SK-N-SH (cell line): ENCODE measurements at regions not wholly inside any gene's neighbourhood (a gene's known extent, or its start where the extent isn't known, plus 50 kb on each side); places are given as distances from the start of the nearest gene placed in this dataset.

Source experiments
- CTCF ChIA-PET: fragments of 300-600, 350-600 bp; formaldehyde crosslinking; extraction: SDS; loops from one replicate; lab custom pipeline; 2021; lab: Yijun Ruan, JAX
- POLR2A ChIA-PET: fragments of 350-600 bp; sonication (Branson Sonifier 250); formaldehyde crosslinking; extraction: SDS; loops from one replicate; lab custom pipeline; 2020; ENCODE audit warnings: antibody characterized with exemption, inconsistent platforms; lab: Yijun Ruan, JAX
- DNase-seq: peaks from one replicate; pipeline ENCODE4 v3.0.0; 2012
- H2AFZ ChIP-seq: fragments of 200-600 bp; sonication (generic); 2 replicates; pipeline ENCODE4 v1.8.1; 2016; ENCODE audit warnings: antibody characterized with exemption, mild to moderate bottlenecking, low read depth
- H3F3A ChIP-seq: fragments of 200-600 bp; sonication (generic); replicated peaks from 2 replicates; pipeline ENCODE3; 2016; ENCODE audit warnings: antibody characterized with exemption, mild to moderate bottlenecking; ENCODE audit not compliant: insufficient read depth
- H3K27ac ChIP-seq, 2 experiments: fragments of 200-500 bp in 1 of 2; fragments of 200-600 bp in 1 of 2; sonication (Bioruptor generic) in 1 of 2; sonication (generic), shearing (Covaris generic) in 1 of 2; 2 replicates each; pipeline versions ENCODE4 v1.5.1 to v1.6.1; 2014 to 2016; ENCODE audit warnings: low read depth in 2 of 2, inconsistent platforms in 1 of 2, low read length in 1 of 2, mild to moderate bottlenecking in 1 of 2, mixed read lengths in 1 of 2
- H3K27me3 ChIP-seq: fragments of 200-600 bp; sonication (generic), shearing (Covaris generic); 2 replicates; pipeline ENCODE4 v1.6.1; 2016; ENCODE audit warnings: mixed run types; ENCODE audit not compliant: insufficient read depth
- H3K36me3 ChIP-seq, 2 experiments: fragments of 200-500 bp in 1 of 2; fragments of 200-600 bp in 1 of 2; sonication (Bioruptor generic) in 1 of 2; sonication (generic) in 1 of 2; replicated peaks in 1 of 2; 2 replicates each; pipeline versions ENCODE3 to v1.5.1; 2014 to 2016; ENCODE audit warnings: low read length in 1 of 2, mild to moderate bottlenecking in 1 of 2; ENCODE audit not compliant: insufficient read depth in 2 of 2, control insufficient read depth in 1 of 2
- H3K4me1 ChIP-seq, 2 experiments: fragments of 200-500 bp in 1 of 2; fragments of 200-600 bp in 1 of 2; sonication (Bioruptor generic) in 1 of 2; sonication (generic), shearing (Covaris generic) in 1 of 2; 2 replicates each; pipeline versions ENCODE4 v1.5.1 to v1.6.1; 2014 to 2016; ENCODE audit warnings: low read depth in 1 of 2, low read length in 1 of 2, mixed run types in 1 of 2; ENCODE audit not compliant: insufficient read depth in 2 of 2, control insufficient read depth in 1 of 2
- H3K4me2 ChIP-seq: fragments of 200-600 bp; sonication (generic), shearing (Covaris generic); 2 replicates; pipeline ENCODE4 v1.6.1; 2017; ENCODE audit warnings: mixed run types
- H3K4me3 ChIP-seq, 2 experiments: fragments of 200-500 bp in 1 of 2; fragments of 200-600 bp in 1 of 2; sonication (Bioruptor generic) in 1 of 2; sonication (generic), shearing (Covaris generic) in 1 of 2; 2 replicates each; pipeline versions ENCODE4 v1.5.1 to v1.8.1; 2014 to 2016; ENCODE audit warnings: low read depth in 2 of 2, inconsistent platforms in 1 of 2, low read length in 1 of 2, mild to moderate bottlenecking in 1 of 2, mixed read lengths in 1 of 2, moderate library complexity in 1 of 2
- H3K79me2 ChIP-seq: fragments of 200-600 bp; sonication (generic); 2 replicates; pipeline ENCODE4 v1.8.1; 2017; ENCODE audit warnings: mild to moderate bottlenecking; ENCODE audit not compliant: insufficient read depth
- H3K9ac ChIP-seq: fragments of 200-600 bp; sonication (generic); 2 replicates; pipeline ENCODE4 v1.6.1; 2017; ENCODE audit warnings: mixed run types
- H3K9me2 ChIP-seq: fragments of 200-600 bp; sonication (generic); 2 replicates; pipeline ENCODE4 v1.6.1; 2017; ENCODE audit warnings: mixed run types
- H3K9me3 ChIP-seq: fragments of 200-600 bp; sonication (generic); 2 replicates; pipeline ENCODE4 v1.6.1; 2017; ENCODE audit warnings: mixed run types, mild to moderate bottlenecking, moderate library complexity
- H4K20me1 ChIP-seq: fragments of 200-600 bp; sonication (generic); 2 replicates; pipeline ENCODE4 v1.6.1; 2017; ENCODE audit warnings: mild to moderate bottlenecking, mixed run types; ENCODE audit not compliant: insufficient read depth
- EZH2phosphoT487 ChIP-seq: fragments of 200-600 bp; sonication (generic); IDR thresholded peaks from 2 replicates; pipeline ENCODE4 v1.6.1; 2017; ENCODE audit warnings: low read depth, mixed run types, mild to moderate bottlenecking, antibody characterized with exemption, moderate library complexity, borderline replicate concordance
- FOXM1 ChIP-seq: IDR thresholded peaks from 2 replicates; pipeline ENCODE4 v1.4.0; 2012; ENCODE audit warnings: low read depth, mild to moderate bottlenecking
- GABPA ChIP-seq: IDR thresholded peaks from 2 replicates; pipeline ENCODE4 v1.4.0; 2012; ENCODE audit warnings: low read depth, mild to moderate bottlenecking
- GATA2 ChIP-seq: sonication (generic); formaldehyde crosslinking; IDR thresholded peaks from 2 replicates; pipeline ENCODE4 v1.5.0; 2020; ENCODE audit warnings: mild to moderate bottlenecking, missing genetic modification reagents
- JUND ChIP-seq: IDR thresholded peaks from 2 replicates; pipeline ENCODE4 v1.4.0; 2012
- MEF2A ChIP-seq: IDR thresholded peaks from 2 replicates; pipeline ENCODE4 v1.4.0; 2012; ENCODE audit warnings: low read depth, borderline replicate concordance
- WGBS: methylation state at CpG from one replicate; pipeline ENCODE4 v1.1.6; 2017; ENCODE audit warnings: low lambda C conversion rate; 5-methylcytosine and 5-hydroxymethylcytosine counted together
- TF ChIP-seq, protein P1 (sequence below): fragments of 150-350 bp; IDR thresholded peaks from 2 replicates; pipeline ENCODE4 v1.6.1; 2016; ENCODE audit warnings: mild to moderate bottlenecking, low read depth, low read length
- TF ChIP-seq, protein P2 (sequence below): fragments of 200-600 bp; sonication (generic); IDR thresholded peaks from 2 replicates; pipeline ENCODE4 v1.6.1; 2017; ENCODE audit warnings: antibody characterized with exemption, mild to moderate bottlenecking, moderate library complexity
- TF ChIP-seq, protein P3 (sequence below): IDR thresholded peaks from 2 replicates; pipeline ENCODE4; 2012

DNA sequence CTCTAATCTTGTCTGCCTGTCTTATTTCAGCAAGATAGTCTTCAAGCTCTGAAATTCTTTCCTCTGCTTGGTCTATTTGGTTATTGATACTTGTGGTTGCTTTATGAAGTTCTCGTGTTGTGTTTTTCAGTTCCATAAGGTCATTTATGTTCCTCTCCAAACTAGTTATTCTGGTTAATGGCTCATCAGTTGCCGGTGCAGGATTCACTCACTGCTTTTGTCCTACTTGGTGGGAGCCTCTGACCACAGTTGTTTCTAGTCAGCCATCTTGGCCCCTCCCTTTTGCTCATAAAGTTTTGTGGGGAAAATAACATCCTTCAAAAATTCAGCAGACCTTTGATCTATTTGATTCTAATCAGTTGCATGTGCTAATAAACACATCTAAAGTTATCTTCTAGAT lies 158.6 kb upstream of the PARD3B start:
- H3K27me3 ChIP-seq, result no peaks in the 10 kb centered on the region
- CTCF ChIA-PET, result no interaction called here
- no peak overlapping the region for H2AFZ ChIP-seq
- H3K4me1 ChIP-seq, result no peaks in the 10 kb centered on the region
- H3F3A ChIP-seq, result no peaks in the 10 kb centered on the region
- 66% methylated on average over 2 of the region's 2 CpGs for WGBS
- H3K4me3 ChIP-seq, result no peak overlapping the region
- POLR2A ChIA-PET, result no interaction called here
- no peaks in the 10 kb centered on the region for H3K9me2 ChIP-seq
- no peaks in the 10 kb centered on the region for H3K79me2 ChIP-seq
- H3K27ac ChIP-seq, result no peak overlapping the region
- no peaks in the 10 kb centered on the region for H3K36me3 ChIP-seq
- TF ChIP-seq, protein P1, sequence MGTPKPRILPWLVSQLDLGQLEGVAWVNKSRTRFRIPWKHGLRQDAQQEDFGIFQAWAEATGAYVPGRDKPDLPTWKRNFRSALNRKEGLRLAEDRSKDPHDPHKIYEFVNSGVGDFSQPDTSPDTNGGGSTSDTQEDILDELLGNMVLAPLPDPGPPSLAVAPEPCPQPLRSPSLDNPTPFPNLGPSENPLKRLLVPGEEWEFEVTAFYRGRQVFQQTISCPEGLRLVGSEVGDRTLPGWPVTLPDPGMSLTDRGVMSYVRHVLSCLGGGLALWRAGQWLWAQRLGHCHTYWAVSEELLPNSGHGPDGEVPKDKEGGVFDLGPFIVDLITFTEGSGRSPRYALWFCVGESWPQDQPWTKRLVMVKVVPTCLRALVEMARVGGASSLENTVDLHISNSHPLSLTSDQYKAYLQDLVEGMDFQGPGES, result no peak
- no peak for TF ChIP-seq MEF2A
- TF ChIP-seq, protein P2, sequence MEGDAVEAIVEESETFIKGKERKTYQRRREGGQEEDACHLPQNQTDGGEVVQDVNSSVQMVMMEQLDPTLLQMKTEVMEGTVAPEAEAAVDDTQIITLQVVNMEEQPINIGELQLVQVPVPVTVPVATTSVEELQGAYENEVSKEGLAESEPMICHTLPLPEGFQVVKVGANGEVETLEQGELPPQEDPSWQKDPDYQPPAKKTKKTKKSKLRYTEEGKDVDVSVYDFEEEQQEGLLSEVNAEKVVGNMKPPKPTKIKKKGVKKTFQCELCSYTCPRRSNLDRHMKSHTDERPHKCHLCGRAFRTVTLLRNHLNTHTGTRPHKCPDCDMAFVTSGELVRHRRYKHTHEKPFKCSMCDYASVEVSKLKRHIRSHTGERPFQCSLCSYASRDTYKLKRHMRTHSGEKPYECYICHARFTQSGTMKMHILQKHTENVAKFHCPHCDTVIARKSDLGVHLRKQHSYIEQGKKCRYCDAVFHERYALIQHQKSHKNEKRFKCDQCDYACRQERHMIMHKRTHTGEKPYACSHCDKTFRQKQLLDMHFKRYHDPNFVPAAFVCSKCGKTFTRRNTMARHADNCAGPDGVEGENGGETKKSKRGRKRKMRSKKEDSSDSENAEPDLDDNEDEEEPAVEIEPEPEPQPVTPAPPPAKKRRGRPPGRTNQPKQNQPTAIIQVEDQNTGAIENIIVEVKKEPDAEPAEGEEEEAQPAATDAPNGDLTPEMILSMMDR, result no peak
- TF ChIP-seq, protein P3, sequence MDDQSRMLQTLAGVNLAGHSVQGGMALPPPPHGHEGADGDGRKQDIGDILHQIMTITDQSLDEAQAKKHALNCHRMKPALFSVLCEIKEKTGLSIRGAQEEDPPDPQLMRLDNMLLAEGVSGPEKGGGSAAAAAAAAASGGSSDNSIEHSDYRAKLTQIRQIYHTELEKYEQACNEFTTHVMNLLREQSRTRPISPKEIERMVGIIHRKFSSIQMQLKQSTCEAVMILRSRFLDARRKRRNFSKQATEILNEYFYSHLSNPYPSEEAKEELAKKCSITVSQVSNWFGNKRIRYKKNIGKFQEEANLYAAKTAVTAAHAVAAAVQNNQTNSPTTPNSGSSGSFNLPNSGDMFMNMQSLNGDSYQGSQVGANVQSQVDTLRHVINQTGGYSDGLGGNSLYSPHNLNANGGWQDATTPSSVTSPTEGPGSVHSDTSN, result no peak
- no peak overlapping the region for H3K4me2 ChIP-seq
- no peak for DNase-seq
- no peak overlapping the region for H3K9ac ChIP-seq
- H3K9me3 ChIP-seq, result no peaks in the 10 kb centered on the region
- no peaks in the 10 kb centered on the region for H4K20me1 ChIP-seq

DNA sequence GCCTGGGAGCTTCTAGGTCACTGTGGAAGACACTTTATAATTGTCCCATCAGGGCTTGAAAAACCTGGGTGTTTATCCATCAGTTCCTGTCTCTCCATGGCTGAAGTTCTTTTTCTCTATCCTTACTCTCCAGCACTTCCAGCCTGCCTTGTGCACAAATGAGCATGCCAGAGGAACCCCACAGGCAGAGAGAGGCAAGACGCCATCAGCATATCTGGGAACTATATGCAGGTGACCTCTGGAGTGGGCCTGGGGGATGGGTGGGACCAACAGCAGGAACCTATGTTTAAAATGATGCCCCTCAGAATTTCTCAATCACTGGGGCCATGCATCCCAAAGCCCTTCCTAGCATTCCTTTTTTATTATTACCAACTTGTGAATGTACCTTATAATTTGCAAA lies 156.2 kb upstream of the PARD3B start:
- no peak overlapping the region for H3K9ac ChIP-seq
- no peak overlapping the region for H3K4me3 ChIP-seq
- no peak overlapping the region for H2AFZ ChIP-seq
- H3K36me3 ChIP-seq, result no peaks in the 10 kb centered on the region
- ChIA-PET POLR2A (no interaction called here), CTCF (interaction anchor here (1.1 kb wide), 1 partner anchor 25 kb away, joined by 3 read pairs; no protein-coding TSS in a partner anchor)
- TF ChIP-seq JUND, result no peak
- no peak for TF ChIP-seq EZH2phosphoT487
- TF ChIP-seq GATA2 (CRISPR knock-in tag), result no peak
- TF ChIP-seq GABPA, result no peak
- TF ChIP-seq FOXM1, result no peak
- H3F3A ChIP-seq, result no peaks in the 10 kb centered on the region
- no peak overlapping the region for H3K4me2 ChIP-seq
- no peaks in the 10 kb centered on the region for H3K4me1 ChIP-seq
- 62% methylated on average over 1 of the region's 1 CpG for WGBS
- H3K9me3 ChIP-seq, result no peaks in the 10 kb centered on the region
- no peak overlapping the region for H3K27ac ChIP-seq
- no peaks in the 10 kb centered on the region for H3K79me2 ChIP-seq
- H4K20me1 ChIP-seq, result no peaks in the 10 kb centered on the region
- DNase-seq, result no peak
- no peaks in the 10 kb centered on the region for H3K27me3 ChIP-seq
- H3K9me2 ChIP-seq, result no peaks in the 10 kb centered on the region
